SK-N-SH treated with all-trans-retinoic acid at 6 μM for 48 hours (cell line): ENCODE measurements at regions not wholly inside any gene's neighbourhood (a gene's known extent, or its start where the extent isn't known, plus 50 kb on each side); places are given as distances from the start of the nearest gene placed in this dataset.
A peak's percentile ranks its signal among the peaks of the same experiment; 100 is the strongest.
"Not testable (repeated sequence)": the region's sequence is repeated elsewhere in the genome, so short reads cannot be mapped to it uniquely, and the experiment has no call there.

ENCODE experiments used
- ATAC-seq: fragments of 200-7000 bp; cut with Tn5 transposase; 3 replicates; pipeline ENCODE4 v1.9.1; 2020; ENCODE audit warnings: mild to moderate bottlenecking, moderate library complexity
- CREB5 ChIP-seq: fragments of 250-450 bp; sonication (Bioruptor Pico); IDR thresholded peaks from 2 replicates; pipeline ENCODE4 v1.5.1; 2020; ENCODE audit warnings: low read depth, mild to moderate bottlenecking, moderate library complexity
- CSDC2 ChIP-seq: fragments of 250-450 bp; sonication (Bioruptor Pico); IDR thresholded peaks from 2 replicates; pipeline ENCODE4 v1.5.0; 2020; ENCODE audit warnings: mild to moderate bottlenecking, moderate library complexity
- ESRRG ChIP-seq: fragments of 250-450 bp; sonication (Bioruptor Pico); IDR thresholded peaks from 2 replicates; pipeline ENCODE4 v1.6.1; 2021; ENCODE audit warnings: mild to moderate bottlenecking
- GLIS3 ChIP-seq: fragments of 250-450 bp; sonication (Bioruptor Pico); IDR thresholded peaks from 2 replicates; pipeline ENCODE4 v1.5.0; 2020; ENCODE audit warnings: mild to moderate bottlenecking, moderate library complexity
- ISL1 ChIP-seq: fragments of 250-450 bp; sonication (Bioruptor Pico); IDR thresholded peaks from 2 replicates; pipeline ENCODE4 v2.1.2; 2022; ENCODE audit warnings: mild to moderate bottlenecking, moderate library complexity
- OSR1 ChIP-seq: fragments of 250-450 bp; sonication (Bioruptor Pico); IDR thresholded peaks from 2 replicates; pipeline ENCODE4 v1.8.0; 2022; ENCODE audit warnings: moderate library complexity, mild to moderate bottlenecking, inconsistent platforms
- PATZ1 ChIP-seq: fragments of 250-450 bp; sonication (Bioruptor Pico); IDR thresholded peaks from 2 replicates; pipeline ENCODE4 v1.8.0; 2020; ENCODE audit warnings: mild to moderate bottlenecking, moderate library complexity, borderline replicate concordance
- PPARA ChIP-seq: fragments of 250-450 bp; sonication (Bioruptor Pico); IDR thresholded peaks from 2 replicates; pipeline ENCODE4 v1.5.0; 2020; ENCODE audit warnings: mild to moderate bottlenecking, borderline replicate concordance
- RARB ChIP-seq: fragments of 250-450 bp; sonication (Bioruptor Pico); IDR thresholded peaks from 2 replicates; pipeline ENCODE4 v1.8.0; 2021; ENCODE audit warnings: mild to moderate bottlenecking, moderate library complexity
- SNAI2 ChIP-seq: fragments of 250-450 bp; sonication (Bioruptor Pico); IDR thresholded peaks from 2 replicates; pipeline ENCODE4 v1.5.0; 2020; ENCODE audit warnings: mild to moderate bottlenecking, moderate library complexity
- TOX ChIP-seq: fragments of 250-450 bp; sonication (Bioruptor Pico); IDR thresholded peaks from 2 replicates; pipeline ENCODE4 v1.8.0; 2021; ENCODE audit warnings: mild to moderate bottlenecking, moderate library complexity, borderline replicate concordance
- TSHZ2 ChIP-seq: fragments of 250-450 bp; sonication (Bioruptor Pico); IDR thresholded peaks from 2 replicates; pipeline ENCODE4 v1.5.0; 2020; ENCODE audit warnings: mild to moderate bottlenecking, moderate library complexity
- ZFP3 ChIP-seq: fragments of 250-450 bp; sonication (Bioruptor Pico); IDR thresholded peaks from 2 replicates; pipeline ENCODE4 v1.5.0; 2020; ENCODE audit warnings: mild to moderate bottlenecking, moderate library complexity
- ZFP30 ChIP-seq: fragments of 450-650 bp; formaldehyde crosslinking; IDR thresholded peaks from 2 replicates; pipeline ENCODE4 v1.5.0; 2022; ENCODE audit warnings: mild to moderate bottlenecking, moderate library complexity
- ZNF565 ChIP-seq: fragments of 450-650 bp; formaldehyde crosslinking; conservative IDR thresholded peaks from 2 replicates; pipeline ENCODE4 v1.5.0; 2020; ENCODE audit warnings: low read depth, mild to moderate bottlenecking, moderate library complexity
- ZNF8 ChIP-seq: fragments of 450-650 bp; formaldehyde crosslinking; IDR thresholded peaks from 2 replicates; pipeline ENCODE4 v1.5.0; 2020; ENCODE audit warnings: mild to moderate bottlenecking, moderate library complexity

DNA sequence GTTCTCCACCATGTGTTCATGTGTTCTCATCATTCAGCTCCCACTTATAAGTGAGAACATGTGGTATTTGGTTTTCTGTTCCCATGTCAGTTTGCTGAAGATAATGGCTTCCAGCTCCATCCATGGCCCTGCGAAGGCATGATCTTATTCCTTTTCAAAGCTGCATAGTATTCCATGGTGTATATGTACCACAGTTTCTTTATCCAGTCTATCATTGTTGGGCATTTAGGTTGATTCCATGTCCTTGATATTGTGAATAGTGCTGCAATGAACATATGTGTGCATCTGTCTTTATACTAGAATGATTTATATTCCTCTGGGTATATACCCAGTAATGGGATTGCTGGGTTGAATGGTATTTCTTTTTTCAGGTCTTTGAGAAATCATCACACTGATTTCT is 57.6 kb upstream of the MAGI2 start:
- ATAC-seq, result not testable (repeated sequence)

GRCh38 chr7:79507131-79507530 is 53.7 kb upstream of the MAGI2 start:
- no peak for ATAC-seq
- TF ChIP-seq TOX (no peak), TSHZ2 (CRISPR knock-in tag) (no peak), ZFP30 (CRISPR knock-in tag) (no peak), CSDC2 (CRISPR knock-in tag) (no peak), RARB (no peak), PATZ1 (CRISPR knock-in tag) (no peak), SNAI2 (no peak), CREB5 (CRISPR knock-in tag) (no peak)

More for the DNA sequence above, 57.6 kb upstream of the MAGI2 start:
- TF ChIP-seq ZNF8 (CRISPR knock-in tag), result peak; percentile 90

GRCh38 chr7:79506481-79506880 is 53.0 kb upstream of the MAGI2 start:
- TF ChIP-seq PPARA (CRISPR knock-in tag) (no peak), OSR1 (CRISPR knock-in tag) (no peak), SNAI2 (peak; percentile 48; the same call in 1 of the 2 replicates), ZNF565 (CRISPR knock-in tag) (no peak), ESRRG (CRISPR knock-in tag) (no peak), ISL1 (CRISPR knock-in tag) (peak; percentile 80), ZFP30 (CRISPR knock-in tag) (no peak), TOX (no peak), ZFP3 (CRISPR knock-in tag) (peak; percentile 71; the same call in 1 of the 2 replicates), PATZ1 (CRISPR knock-in tag) (no peak), CREB5 (CRISPR knock-in tag) (peak; percentile 72), GLIS3 (no peak)
- peak; percentile 98 for ATAC-seq

GRCh38 chr7:79504607-79505389 is 51.3 kb upstream of the MAGI2 start:
- peak; percentile 52 for ATAC-seq
- no peak for TF ChIP-seq ZNF8 (CRISPR knock-in tag)
- no peak for TF ChIP-seq TOX
- no peak for TF ChIP-seq CSDC2 (CRISPR knock-in tag)
- TF ChIP-seq, all 23 proteins: peak for 0
